PC-9 (cell line): ENCODE measurements at regions not wholly inside any gene's neighbourhood (a gene's known extent, or its start where the extent isn't known, plus 50 kb on each side); places are given as distances from the start of the nearest gene placed in this dataset.

ENCODE experiments used
- EZH2 ChIP-seq: fragments of 200-600 bp; sonication (generic); IDR thresholded peaks from 2 replicates; pipeline ENCODE4 v1.8.0; 2017; ENCODE audit warnings: antibody characterized with exemption, low read depth
- TF ChIP-seq, protein P1 (sequence below): fragments of 200-600 bp; sonication (generic); conservative IDR thresholded peaks from 2 replicates; pipeline ENCODE4 v1.6.1; 2017; ENCODE audit warnings: mixed run types, antibody characterized with exemption, mild to moderate bottlenecking, moderate library complexity

DNA sequence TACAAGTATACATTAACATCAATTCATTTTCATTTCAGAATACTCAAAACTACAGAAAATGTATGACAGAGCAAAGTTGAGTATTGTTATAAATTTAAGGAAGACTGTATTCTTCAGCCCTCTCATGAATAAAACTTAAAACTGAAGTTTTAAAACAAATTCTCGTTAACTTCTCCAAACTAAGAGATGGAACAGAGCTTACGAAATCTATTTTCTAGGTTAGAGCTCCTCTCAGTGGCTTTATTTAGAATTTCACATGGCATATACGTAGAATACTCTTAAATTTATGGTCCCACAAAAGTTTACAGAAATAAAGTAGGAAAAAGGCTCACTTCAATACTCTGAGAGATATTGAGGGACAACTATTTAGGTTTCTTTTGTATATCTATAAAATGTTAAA, 612.1 kb downstream of the KCNJ3 start:
- TF ChIP-seq, protein P1, sequence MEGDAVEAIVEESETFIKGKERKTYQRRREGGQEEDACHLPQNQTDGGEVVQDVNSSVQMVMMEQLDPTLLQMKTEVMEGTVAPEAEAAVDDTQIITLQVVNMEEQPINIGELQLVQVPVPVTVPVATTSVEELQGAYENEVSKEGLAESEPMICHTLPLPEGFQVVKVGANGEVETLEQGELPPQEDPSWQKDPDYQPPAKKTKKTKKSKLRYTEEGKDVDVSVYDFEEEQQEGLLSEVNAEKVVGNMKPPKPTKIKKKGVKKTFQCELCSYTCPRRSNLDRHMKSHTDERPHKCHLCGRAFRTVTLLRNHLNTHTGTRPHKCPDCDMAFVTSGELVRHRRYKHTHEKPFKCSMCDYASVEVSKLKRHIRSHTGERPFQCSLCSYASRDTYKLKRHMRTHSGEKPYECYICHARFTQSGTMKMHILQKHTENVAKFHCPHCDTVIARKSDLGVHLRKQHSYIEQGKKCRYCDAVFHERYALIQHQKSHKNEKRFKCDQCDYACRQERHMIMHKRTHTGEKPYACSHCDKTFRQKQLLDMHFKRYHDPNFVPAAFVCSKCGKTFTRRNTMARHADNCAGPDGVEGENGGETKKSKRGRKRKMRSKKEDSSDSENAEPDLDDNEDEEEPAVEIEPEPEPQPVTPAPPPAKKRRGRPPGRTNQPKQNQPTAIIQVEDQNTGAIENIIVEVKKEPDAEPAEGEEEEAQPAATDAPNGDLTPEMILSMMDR = peak; percentile 72
- TF ChIP-seq EZH2 = no peak
